Right lobe of liver (tissue), 6 donors: ENCODE measurements at regions not wholly inside any gene's neighbourhood (a gene's known extent, or its start where the extent isn't known, plus 50 kb on each side); places are given as distances from the start of the nearest gene placed in this dataset.

ENCODE experiments used
- ATAC-seq, 4 donors: fragments of 200-7000 bp; cut with Tn5 transposase; one replicate each; pipeline ENCODE4 v1.9.1; 2020; ENCODE audit warnings: mild to moderate bottlenecking in 4 of 4, moderate library complexity in 4 of 4
- DNase-seq, 3 donors: peaks; one replicate each; pipeline ENCODE4 v3.0.0-alpha.2; 2020
- H3K27ac ChIP-seq, 3 donors: fragments of 200-600 bp; one replicate each; pipeline ENCODE4 v1.8.0; 2022
- H3K27me3 ChIP-seq, 2 donors: fragments of 200-600 bp; one replicate each; pipeline ENCODE4 v1.8.0; 2022
- H3K36me3 ChIP-seq, 4 donors: fragments of 200-600 bp; sonication (generic) in 1 of 4; one replicate each; pipeline versions ENCODE4 v1.5.1 to v1.8.0; 2017 to 2022; ENCODE audit warnings: control low read depth in 1 of 4
- H3K4me1 ChIP-seq, 4 donors: fragments of 200-600 bp; sonication (generic) in 1 of 4; one replicate each; pipeline versions ENCODE4 v1.5.1 to v1.8.0; 2017 to 2022; ENCODE audit warnings: control low read depth in 1 of 4
- H3K4me3 ChIP-seq, 3 donors: fragments of 200-600 bp; one replicate each; pipeline ENCODE4 v1.8.0; 2022
- H3K9me3 ChIP-seq, 4 donors: fragments of 200-600 bp; sonication (generic) in 1 of 4; one replicate each; pipeline versions ENCODE4 v1.5.1 to v1.8.0; 2017 to 2022; ENCODE audit warnings: control low read depth in 1 of 4
- POLR2A ChIP-seq: fragments of 450-650 bp; IDR thresholded peaks from one replicate; pipeline ENCODE4 v1.6.1; 2017; ENCODE audit warnings: antibody characterized with exemption, mild to moderate bottlenecking
- WGBS: methylation state at CpG from one replicate; pipeline ENCODE4 v1.1.6; 2018; ENCODE audit warnings: low coverage, low lambda C conversion rate; ENCODE audit not compliant: insufficient coverage; ENCODE audit errors: missing lambda C conversion rate; 5-methylcytosine and 5-hydroxymethylcytosine counted together
- intact Hi-C, 2 donors: fragments of 100-400 bp; cut with DNase I; formaldehyde crosslinking; loops; one replicate each; pipeline versions ENCODE4 v1.11.2 to v1.14.1; 2022
- TF ChIP-seq, protein P1 (sequence below), 4 donors: fragments of 200-600 bp in 3 of 4; fragments of 450-650 bp in 1 of 4; IDR thresholded peaks; one replicate each; pipeline versions ENCODE4 v1.5.1 to v1.8.0; 2016 to 2022; ENCODE audit warnings: antibody characterized with exemption in 4 of 4, mild to moderate bottlenecking in 2 of 4
- donor health status: DM: no; HTN: yes; CAD: no.
- donor health status: DM: no; HTN: no; CAD: no.
- donor health status: DM: no; HTN: no; CAD: no.
- donor health status: DM: no; HTN: yes; CAD: no.
- donor health status: DM: no; HTN: yes; CAD: no.

DNA sequence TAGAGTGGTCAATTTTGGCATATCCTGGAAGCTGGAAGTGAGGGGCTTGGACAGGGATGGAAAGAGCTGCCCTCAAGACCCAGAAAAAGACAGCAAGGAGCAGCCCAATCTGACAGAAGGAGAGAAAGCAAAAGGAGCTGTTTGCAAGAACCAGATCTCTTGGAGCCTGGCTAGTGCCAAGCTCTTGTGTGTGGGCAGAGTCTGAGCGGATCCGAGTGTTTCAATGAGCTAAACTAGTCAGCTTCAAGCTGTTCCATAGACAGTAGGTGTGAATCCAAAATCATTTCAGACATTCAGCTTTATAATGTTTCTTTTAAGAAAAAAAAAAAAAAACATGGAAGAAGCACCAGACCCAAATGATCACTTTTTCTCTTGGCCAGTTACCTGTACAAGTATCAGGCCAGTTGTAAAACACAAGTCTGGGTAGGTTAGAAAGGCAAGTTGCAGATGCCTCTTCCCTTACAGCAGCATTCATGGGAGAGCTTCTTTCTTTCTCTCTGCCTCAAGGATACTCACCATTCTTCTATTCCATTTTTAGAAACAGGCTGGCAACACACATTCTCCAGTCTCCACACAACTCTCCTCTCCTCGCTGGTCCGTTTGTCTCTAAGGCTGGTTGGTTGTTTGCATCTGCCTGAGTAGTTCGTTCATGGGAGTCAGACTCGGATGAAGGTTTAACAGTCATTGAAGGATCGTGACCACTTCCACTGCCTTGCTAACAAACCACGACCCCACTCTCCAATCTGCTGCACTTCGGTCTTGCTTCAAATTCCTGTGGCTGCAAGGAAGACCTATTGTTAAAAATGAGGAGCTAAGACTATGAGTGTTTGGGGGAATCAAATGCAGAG is 105.2 kb upstream of the GATB start:
- H3K27ac ChIP-seq: no peak overlapping the region
- H3K27me3 ChIP-seq: no peaks in the 10 kb centered on the region
- no peaks in the 10 kb centered on the region for H3K36me3 ChIP-seq
- H3K4me1 ChIP-seq: no peaks in the 10 kb centered on the region
- no peak for TF ChIP-seq POLR2A
- TF ChIP-seq, protein P1, sequence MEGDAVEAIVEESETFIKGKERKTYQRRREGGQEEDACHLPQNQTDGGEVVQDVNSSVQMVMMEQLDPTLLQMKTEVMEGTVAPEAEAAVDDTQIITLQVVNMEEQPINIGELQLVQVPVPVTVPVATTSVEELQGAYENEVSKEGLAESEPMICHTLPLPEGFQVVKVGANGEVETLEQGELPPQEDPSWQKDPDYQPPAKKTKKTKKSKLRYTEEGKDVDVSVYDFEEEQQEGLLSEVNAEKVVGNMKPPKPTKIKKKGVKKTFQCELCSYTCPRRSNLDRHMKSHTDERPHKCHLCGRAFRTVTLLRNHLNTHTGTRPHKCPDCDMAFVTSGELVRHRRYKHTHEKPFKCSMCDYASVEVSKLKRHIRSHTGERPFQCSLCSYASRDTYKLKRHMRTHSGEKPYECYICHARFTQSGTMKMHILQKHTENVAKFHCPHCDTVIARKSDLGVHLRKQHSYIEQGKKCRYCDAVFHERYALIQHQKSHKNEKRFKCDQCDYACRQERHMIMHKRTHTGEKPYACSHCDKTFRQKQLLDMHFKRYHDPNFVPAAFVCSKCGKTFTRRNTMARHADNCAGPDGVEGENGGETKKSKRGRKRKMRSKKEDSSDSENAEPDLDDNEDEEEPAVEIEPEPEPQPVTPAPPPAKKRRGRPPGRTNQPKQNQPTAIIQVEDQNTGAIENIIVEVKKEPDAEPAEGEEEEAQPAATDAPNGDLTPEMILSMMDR (IDR thresholded peaks at IDR 0.05): no peak
- H3K9me3 ChIP-seq: no peaks in the 10 kb centered on the region
- H3K4me3 ChIP-seq: no peak overlapping the region
- 39% methylated on average over 9 of the region's 9 CpGs for WGBS
- peak in 1 of 4 donors; percentile 16 for ATAC-seq
- no peak for DNase-seq
- intact Hi-C loops: no loop called here

DNA sequence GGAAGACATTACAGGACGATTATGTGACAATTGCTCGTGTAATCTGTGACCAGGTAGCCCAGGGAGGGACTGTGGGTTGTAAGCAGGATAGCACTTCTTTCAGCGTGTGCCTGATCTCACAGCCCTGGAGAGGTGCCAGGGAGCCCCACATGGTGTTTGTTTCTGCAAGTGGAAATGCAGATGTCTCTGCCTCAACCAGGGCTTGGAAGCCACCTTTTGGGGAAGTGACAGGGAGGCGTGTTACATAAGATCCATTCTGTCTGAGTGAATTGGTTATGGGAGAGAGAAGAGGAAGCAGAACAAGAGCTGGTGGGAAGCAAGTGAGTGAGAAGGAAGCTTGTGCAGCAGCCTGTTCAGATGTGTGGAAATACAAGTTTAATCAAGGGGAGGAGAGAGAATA is 104.5 kb upstream of the GATB start:
- TF ChIP-seq, protein P1 (IDR thresholded peaks at IDR 0.05): no peak
- no peak for TF ChIP-seq POLR2A
- ATAC-seq (peak; percentile 51 to 80 (median 72)), DNase-seq (peak; percentile 57 to 65 (median 61))
- no peaks in the 10 kb centered on the region for H3K4me1 ChIP-seq
- WGBS: 18% methylated on average over 4 of the region's 4 CpGs
- no peaks in the 10 kb centered on the region for H3K27me3 ChIP-seq
- H3K9me3 ChIP-seq: no peaks in the 10 kb centered on the region
- no peak overlapping the region for H3K4me3 ChIP-seq
- H3K36me3 ChIP-seq: no peaks in the 10 kb centered on the region
- no peak overlapping the region for H3K27ac ChIP-seq
- intact Hi-C loops: no loop called here

DNA sequence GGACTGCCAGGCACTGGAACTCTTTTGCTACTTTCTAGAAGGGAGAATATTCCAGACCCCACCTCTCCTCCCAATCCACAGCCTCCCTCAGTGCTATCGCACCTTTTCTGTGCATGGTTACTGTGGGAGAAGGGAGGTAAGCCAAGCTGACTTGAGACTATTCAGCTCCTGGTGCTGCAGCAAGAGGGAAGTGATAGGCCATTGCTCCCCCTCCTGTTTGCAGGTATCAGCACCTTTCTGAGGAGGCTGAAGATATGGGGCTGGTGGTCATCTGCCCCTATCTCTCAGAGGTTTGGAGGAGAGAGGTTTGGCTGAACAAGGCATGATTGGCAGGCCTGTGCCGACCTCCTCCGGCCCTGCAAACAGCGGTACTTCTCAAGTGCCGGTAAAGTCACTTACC is 103.3 kb upstream of the GATB start:
- Histone ChIP-seq H3K4me3 (no peak overlapping the region), H3K9me3 (no peaks in the 10 kb centered on the region), H3K36me3 (no peaks in the 10 kb centered on the region), H3K27me3 (no peaks in the 10 kb centered on the region), H3K27ac (no peak overlapping the region), H3K4me1 (no peaks in the 10 kb centered on the region)
- WGBS: no CpG with 5 or more reads among the region's 5 CpGs
- TF ChIP-seq, protein P1 (IDR thresholded peaks at IDR 0.05): no peak
- TF ChIP-seq POLR2A: no peak
- DNase-seq (no peak), ATAC-seq (no peak)
- intact Hi-C loops: no loop called here

DNA sequence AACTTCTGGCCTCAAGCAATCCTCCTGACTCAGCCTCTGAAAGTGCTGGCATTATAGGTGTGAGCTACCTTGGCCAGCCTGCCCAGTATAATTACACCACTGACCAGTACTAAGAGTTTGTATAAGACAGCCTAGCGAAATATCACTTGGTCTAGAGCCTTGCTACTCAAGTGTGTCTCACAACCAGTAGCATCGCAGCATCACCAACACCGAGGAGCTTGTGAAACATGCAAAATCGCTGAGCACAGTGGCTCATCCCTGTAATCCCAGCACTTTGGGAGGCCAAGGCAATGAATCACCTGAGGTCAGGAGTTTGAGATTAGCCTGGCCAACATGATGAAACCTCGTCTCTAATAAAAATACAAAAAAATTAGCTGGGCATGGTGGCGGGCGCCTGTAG is 102.0 kb upstream of the GATB start:
- no peak for ATAC-seq
- WGBS: 63% methylated on average over 4 of the region's 7 CpGs
- intact Hi-C loops: no loop called here
- Histone ChIP-seq H3K4me1 (no peaks in the 10 kb centered on the region), H3K27ac (no peak overlapping the region), H3K36me3 (no peaks in the 10 kb centered on the region), H3K9me3 (no peaks in the 10 kb centered on the region), H3K4me3 (no peak overlapping the region), H3K27me3 (no peaks in the 10 kb centered on the region)
- no peak for DNase-seq
- TF ChIP-seq, protein P1 (IDR thresholded peaks at IDR 0.05): no peak
- TF ChIP-seq POLR2A: no peak
